GM12878 (cell line): ENCODE measurements at regions not wholly inside any gene's neighbourhood (a gene's known extent, or its start where the extent isn't known, plus 50 kb on each side); places are given as distances from the start of the nearest gene placed in this dataset.

Experiments
- ATAC-seq: fragments of 200-7000 bp; cut with Tn5 transposase; 3 replicates; pipeline ENCODE4 v1.9.1; 2020; ENCODE audit warnings: mild to moderate bottlenecking, moderate library complexity
- BruUV-seq: library from RNA; stranded (reverse); fragments of 400-500 nt; replicated peaks from 2 replicates; lab custom pipeline; 2021; lab: Mats Ljungman, UMichigan
- CTCF ChIA-PET: fragments of 300-600 bp; sonication (Branson Sonifier 250); formaldehyde crosslinking; extraction: SDS; loops from one replicate; lab custom pipeline; 2021; ENCODE audit warnings: inconsistent platforms; lab: Yijun Ruan, JAX
- POLR2A ChIA-PET: fragments of 350-600 bp; formaldehyde crosslinking; extraction: SDS; loops from one replicate; lab custom pipeline; 2021; ENCODE audit warnings: inconsistent platforms; lab: Charles Lee
- RAD21 ChIA-PET: fragments of 300-600 bp; sonication (Branson Sonifier 250); formaldehyde crosslinking; loops from one replicate; lab custom pipeline; 2023; ENCODE audit warnings: antibody characterized with exemption; ENCODE audit not compliant: unreplicated experiment; lab: Charles Lee
- SMC1A ChIA-PET: fragments of 300-600 bp; sonication (Branson Sonifier 250); formaldehyde crosslinking; loops from one replicate; lab custom pipeline; 2023; ENCODE audit not compliant: unreplicated experiment, uncharacterized antibody; lab: Charles Lee
- DNase-seq: peaks from one replicate; pipeline ENCODE4 v3.0.0-alpha.2; 2011; ENCODE audit warnings: low read depth, low spot score
- FAIRE-seq: peaks from 3 replicates; lab custom pipeline; 2011; peaks lifted over from hg19 to GRCh38; lab: Jason Lieb, UNC
- H2AFZ ChIP-seq: 2 replicates; pipeline ENCODE4 v1.6.0; 2011; ENCODE audit warnings: low read depth, low read length, control low read depth; ENCODE audit not compliant: control insufficient read depth
- H3K27ac ChIP-seq: 2 replicates; pipeline ENCODE4 v1.5.1; 2011; ENCODE audit warnings: control low read depth; ENCODE audit not compliant: control insufficient read depth, insufficient read depth
- H3K27me3 ChIP-seq, 2 experiments: replicated peaks in 1 of 2; 2 replicates each; pipeline versions ENCODE4 v1.6.0 to v1.6.1; 2011; ENCODE audit warnings: low read length in 1 of 2; ENCODE audit not compliant: control insufficient read depth in 2 of 2, insufficient read depth in 2 of 2
- H3K36me3 ChIP-seq, 2 experiments: 2 replicates each; pipeline ENCODE4 v1.5.1; 2011; ENCODE audit warnings: low read length in 1 of 2; ENCODE audit not compliant: control insufficient read depth in 2 of 2, insufficient read depth in 2 of 2
- H3K4me1 ChIP-seq: 2 replicates; pipeline ENCODE4 v1.6.1; 2011; ENCODE audit warnings: mild to moderate bottlenecking, low read length, moderate library complexity, mixed read lengths; ENCODE audit not compliant: control insufficient read depth, insufficient read depth
- H3K4me2 ChIP-seq: 2 replicates; pipeline ENCODE4 v1.6.0; 2011; ENCODE audit warnings: control low read depth; ENCODE audit not compliant: control insufficient read depth, insufficient read depth
- H3K4me3 ChIP-seq: fragments of 200-600 bp; sonication (generic); 2 replicates; pipeline ENCODE4 v1.5.1; 2016
- H3K79me2 ChIP-seq: 2 replicates; pipeline ENCODE4 v1.6.0; 2011; ENCODE audit warnings: low read length; ENCODE audit not compliant: control insufficient read depth, insufficient read depth
- H3K9ac ChIP-seq: 2 replicates; pipeline ENCODE4 v1.8.0; 2011; ENCODE audit warnings: low read length, control low read depth, mixed read lengths; ENCODE audit not compliant: control insufficient read depth, insufficient read depth
- H3K9me3 ChIP-seq: replicated peaks from 3 replicates; pipeline ENCODE4 v1.5.1; 2011; ENCODE audit warnings: mild to moderate bottlenecking, low read length; ENCODE audit not compliant: control insufficient read depth, insufficient read depth
- H4K20me1 ChIP-seq: 2 replicates; pipeline ENCODE4 v1.6.0; 2011; ENCODE audit not compliant: control insufficient read depth, insufficient read depth
- ASH2L ChIP-seq: fragments of 300-600, 200-600 bp; sonication (generic); IDR thresholded peaks from 2 replicates; pipeline ENCODE4 v1.6.1; 2017; ENCODE audit warnings: low read depth, mild to moderate bottlenecking, borderline replicate concordance
- BRCA1 ChIP-seq: IDR thresholded peaks from 2 replicates; pipeline ENCODE4 v1.6.1; 2011; ENCODE audit warnings: low read depth, low read length, improper control_type of control experiment
- CREB1 ChIP-seq: IDR thresholded peaks from 2 replicates; pipeline ENCODE4 v1.6.1; 2012; ENCODE audit warnings: low read depth, mild to moderate bottlenecking, inconsistent platforms
- GABPA ChIP-seq: IDR thresholded peaks from 2 replicates; pipeline ENCODE4 v1.6.1; 2014; ENCODE audit warnings: antibody characterized with exemption, low read depth, mild to moderate bottlenecking, inconsistent platforms
- HCFC1 ChIP-seq: fragments of 150-350 bp; IDR thresholded peaks from 2 replicates; pipeline ENCODE4 v1.6.1; 2014; ENCODE audit warnings: low read length
- KLF5 ChIP-seq: fragments of 450-650 bp; IDR thresholded peaks from 2 replicates; pipeline ENCODE4 v1.6.1; 2014; ENCODE audit warnings: mild to moderate bottlenecking; ENCODE audit not compliant: partially characterized antibody
- MYB ChIP-seq: fragments of 150-350 bp; IDR thresholded peaks from 2 replicates; pipeline ENCODE4 v1.6.1; 2014; ENCODE audit warnings: mild to moderate bottlenecking, low read depth, low read length, borderline replicate concordance
- MYC ChIP-seq: IDR thresholded peaks from 2 replicates; pipeline ENCODE4 v1.6.1; 2011; ENCODE audit warnings: mild to moderate bottlenecking, low read length, moderate library complexity, inconsistent platforms; ENCODE audit not compliant: insufficient read depth, insufficient replicate concordance, insufficient read length, severe bottlenecking
- NBN ChIP-seq: fragments of 450-650 bp; IDR thresholded peaks from 2 replicates; pipeline ENCODE4 v1.6.1; 2016
- NFXL1 ChIP-seq: fragments of 450-650 bp; IDR thresholded peaks from 2 replicates; pipeline ENCODE4 v1.6.1; 2017; ENCODE audit warnings: antibody characterized with exemption, mild to moderate bottlenecking, borderline replicate concordance
- SMAD5 ChIP-seq: IDR thresholded peaks from 2 replicates; pipeline ENCODE4 v1.6.1; 2016; ENCODE audit warnings: antibody characterized with exemption, low read depth
- SMARCA5 ChIP-seq: fragments of 450-650 bp; IDR thresholded peaks from 2 replicates; pipeline ENCODE4 v1.6.1; 2017; ENCODE audit warnings: mild to moderate bottlenecking
- SMC3 ChIP-seq: IDR thresholded peaks from 2 replicates; pipeline ENCODE4 v1.6.1; 2011; ENCODE audit warnings: low read length, improper control_type of control experiment, borderline replicate concordance
- SREBF1 ChIP-seq: IDR thresholded peaks from 2 replicates; pipeline ENCODE4 v1.6.1; 2012; ENCODE audit warnings: mild to moderate bottlenecking, low read length
- STAT3 ChIP-seq: IDR thresholded peaks from 2 replicates; pipeline ENCODE4 v1.6.1; 2011; ENCODE audit warnings: low read depth, low read length, improper control_type of control experiment
- TARDBP ChIP-seq: IDR thresholded peaks from 2 replicates; pipeline ENCODE4 v1.6.1; 2016; ENCODE audit warnings: borderline replicate concordance
- TCF12 ChIP-seq: IDR thresholded peaks from 2 replicates; pipeline ENCODE4 v1.6.1; 2011; ENCODE audit warnings: low read depth, mild to moderate bottlenecking, low read length
- WGBS: methylation state at CpG from one replicate; pipeline ENCODE4 v1.1.6; 2016; ENCODE audit warnings: low lambda C conversion rate; ENCODE audit not compliant: insufficient replicate concordance, insufficient coverage; ENCODE audit errors: missing lambda C conversion rate; 5-methylcytosine and 5-hydroxymethylcytosine counted together
- in situ Hi-C: fragments of 300-500 bp; cut with MboI; formaldehyde crosslinking; loops from 9 replicates; pipeline ENCODE4 v1.14.3; 2018; ENCODE audit warnings: mixed read lengths
- intact Hi-C: fragments of 100-400 bp; cut with micrococcal nuclease; formaldehyde crosslinking; loops from one replicate; pipeline ENCODE4 v1.14.2; 2022; ENCODE audit not compliant: unreplicated experiment
- TF ChIP-seq, protein P1 (sequence below): fragments of 450-650 bp; IDR thresholded peaks from 2 replicates; pipeline ENCODE4 v1.6.1; 2018; ENCODE audit warnings: borderline replicate concordance, mild to moderate bottlenecking; ENCODE audit not compliant: partially characterized antibody
- TF ChIP-seq, protein P2 (sequence below): IDR thresholded peaks from 2 replicates; pipeline ENCODE4 v1.6.1; 2011; ENCODE audit warnings: borderline replicate concordance, low read depth, mild to moderate bottlenecking, moderate library complexity, low read length; ENCODE audit not compliant: insufficient read depth, poor library complexity, severe bottlenecking
- TF ChIP-seq, protein P3 (sequence below): fragments of 450-650 bp; IDR thresholded peaks from 2 replicates; pipeline ENCODE4 v1.6.1; 2017; ENCODE audit warnings: mild to moderate bottlenecking, moderate library complexity

DNA sequence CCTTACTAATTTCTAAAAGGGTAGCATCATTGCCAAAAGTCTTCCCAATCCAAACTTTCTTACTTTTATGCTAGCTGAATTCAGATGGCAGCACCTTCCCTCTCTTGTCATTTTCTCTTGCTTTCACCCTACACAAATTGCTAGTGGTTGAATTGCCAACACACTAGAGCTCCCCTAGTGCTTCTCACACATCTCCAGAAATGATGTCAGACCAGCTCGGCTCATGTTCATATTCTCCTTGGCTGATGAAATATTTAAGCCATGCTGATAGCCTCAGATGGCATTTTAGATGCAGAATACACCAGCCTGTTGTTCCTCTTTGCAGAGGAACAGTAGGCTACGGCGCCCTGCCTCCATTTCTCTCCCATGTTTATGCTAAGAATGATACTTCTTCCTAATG is 256.9 kb downstream of the PTBP2 start:
- in situ Hi-C loops (no loop called here), intact Hi-C loops (no loop called here)
- ChIA-PET SMC1A (interaction anchor here (0.6 to 1.6 kb wide), 3 partner anchors 11 to 546 kb away, joined by 3 to 4 read pairs (median 3); no protein-coding TSS in a partner anchor), CTCF (interaction anchor here (1.3 kb wide), 1 partner anchor 13 kb away, joined by 5 read pairs; no protein-coding TSS in a partner anchor), POLR2A (interaction anchor here (0.5 kb wide), 1 partner anchor 58 kb away, joined by 9 read pairs; no protein-coding TSS in a partner anchor), RAD21 (no interaction called here)
- no peaks in the 10 kb centered on the region for H3K79me2 ChIP-seq
- no peaks in the 10 kb centered on the region for H3K9me3 ChIP-seq
- no peak overlapping the region for H3K4me3 ChIP-seq
- TF ChIP-seq, protein P1, sequence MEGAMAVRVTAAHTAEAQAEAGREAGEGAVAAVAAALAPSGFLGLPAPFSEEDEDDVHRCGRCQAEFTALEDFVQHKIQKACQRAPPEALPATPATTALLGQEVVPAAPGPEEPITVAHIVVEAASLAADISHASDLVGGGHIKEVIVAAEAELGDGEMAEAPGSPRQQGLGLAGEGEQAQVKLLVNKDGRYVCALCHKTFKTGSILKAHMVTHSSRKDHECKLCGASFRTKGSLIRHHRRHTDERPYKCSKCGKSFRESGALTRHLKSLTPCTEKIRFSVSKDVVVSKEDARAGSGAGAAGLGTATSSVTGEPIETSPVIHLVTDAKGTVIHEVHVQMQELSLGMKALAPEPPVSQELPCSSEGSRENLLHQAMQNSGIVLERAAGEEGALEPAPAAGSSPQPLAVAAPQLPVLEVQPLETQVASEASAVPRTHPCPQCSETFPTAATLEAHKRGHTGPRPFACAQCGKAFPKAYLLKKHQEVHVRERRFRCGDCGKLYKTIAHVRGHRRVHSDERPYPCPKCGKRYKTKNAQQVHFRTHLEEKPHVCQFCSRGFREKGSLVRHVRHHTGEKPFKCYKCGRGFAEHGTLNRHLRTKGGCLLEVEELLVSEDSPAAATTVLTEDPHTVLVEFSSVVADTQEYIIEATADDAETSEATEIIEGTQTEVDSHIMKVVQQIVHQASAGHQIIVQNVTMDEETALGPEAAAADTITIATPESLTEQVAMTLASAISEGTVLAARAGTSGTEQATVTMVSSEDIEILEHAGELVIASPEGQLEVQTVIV, result no peak
- TF ChIP-seq NBN (no peak), TARDBP (no peak), SMC3 (no peak), SMARCA5 (no peak), SMAD5 (no peak), CREB1 (no peak), STAT3 (no peak), MYC (no peak), TCF12 (no peak), ASH2L (no peak), BRCA1 (no peak), GABPA (no peak), SREBF1 (no peak), NFXL1 (no peak), KLF5 (no peak), HCFC1 (no peak), MYB (no peak)
- TF ChIP-seq, protein P2, sequence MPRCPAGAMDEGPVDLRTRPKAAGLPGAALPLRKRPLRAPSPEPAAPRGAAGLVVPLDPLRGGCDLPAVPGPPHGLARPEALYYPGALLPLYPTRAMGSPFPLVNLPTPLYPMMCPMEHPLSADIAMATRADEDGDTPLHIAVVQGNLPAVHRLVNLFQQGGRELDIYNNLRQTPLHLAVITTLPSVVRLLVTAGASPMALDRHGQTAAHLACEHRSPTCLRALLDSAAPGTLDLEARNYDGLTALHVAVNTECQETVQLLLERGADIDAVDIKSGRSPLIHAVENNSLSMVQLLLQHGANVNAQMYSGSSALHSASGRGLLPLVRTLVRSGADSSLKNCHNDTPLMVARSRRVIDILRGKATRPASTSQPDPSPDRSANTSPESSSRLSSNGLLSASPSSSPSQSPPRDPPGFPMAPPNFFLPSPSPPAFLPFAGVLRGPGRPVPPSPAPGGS, result no peak
- TF ChIP-seq, protein P3, sequence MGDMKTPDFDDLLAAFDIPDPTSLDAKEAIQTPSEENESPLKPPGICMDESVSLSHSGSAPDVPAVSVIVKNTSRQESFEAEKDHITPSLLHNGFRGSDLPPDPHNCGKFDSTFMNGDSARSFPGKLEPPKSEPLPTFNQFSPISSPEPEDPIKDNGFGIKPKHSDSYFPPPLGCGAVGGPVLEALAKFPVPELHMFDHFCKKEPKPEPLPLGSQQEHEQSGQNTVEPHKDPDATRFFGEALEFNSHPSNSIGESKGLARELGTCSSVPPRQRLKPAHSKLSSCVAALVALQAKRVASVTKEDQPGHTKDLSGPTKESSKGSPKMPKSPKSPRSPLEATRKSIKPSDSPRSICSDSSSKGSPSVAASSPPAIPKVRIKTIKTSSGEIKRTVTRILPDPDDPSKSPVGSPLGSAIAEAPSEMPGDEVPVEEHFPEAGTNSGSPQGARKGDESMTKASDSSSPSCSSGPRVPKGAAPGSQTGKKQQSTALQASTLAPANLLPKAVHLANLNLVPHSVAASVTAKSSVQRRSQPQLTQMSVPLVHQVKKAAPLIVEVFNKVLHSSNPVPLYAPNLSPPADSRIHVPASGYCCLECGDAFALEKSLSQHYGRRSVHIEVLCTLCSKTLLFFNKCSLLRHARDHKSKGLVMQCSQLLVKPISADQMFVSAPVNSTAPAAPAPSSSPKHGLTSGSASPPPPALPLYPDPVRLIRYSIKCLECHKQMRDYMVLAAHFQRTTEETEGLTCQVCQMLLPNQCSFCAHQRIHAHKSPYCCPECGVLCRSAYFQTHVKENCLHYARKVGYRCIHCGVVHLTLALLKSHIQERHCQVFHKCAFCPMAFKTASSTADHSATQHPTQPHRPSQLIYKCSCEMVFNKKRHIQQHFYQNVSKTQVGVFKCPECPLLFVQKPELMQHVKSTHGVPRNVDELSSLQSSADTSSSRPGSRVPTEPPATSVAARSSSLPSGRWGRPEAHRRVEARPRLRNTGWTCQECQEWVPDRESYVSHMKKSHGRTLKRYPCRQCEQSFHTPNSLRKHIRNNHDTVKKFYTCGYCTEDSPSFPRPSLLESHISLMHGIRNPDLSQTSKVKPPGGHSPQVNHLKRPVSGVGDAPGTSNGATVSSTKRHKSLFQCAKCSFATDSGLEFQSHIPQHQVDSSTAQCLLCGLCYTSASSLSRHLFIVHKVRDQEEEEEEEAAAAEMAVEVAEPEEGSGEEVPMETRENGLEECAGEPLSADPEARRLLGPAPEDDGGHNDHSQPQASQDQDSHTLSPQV, result no peak
- BruUV-seq, result no TSS peak
- H3K4me1 ChIP-seq, result no peaks in the 10 kb centered on the region
- ATAC-seq, result no peak
- 60% methylated on average over 3 of the region's 3 CpGs for WGBS
- H4K20me1 ChIP-seq, result no peaks in the 10 kb centered on the region
- no peaks in the 10 kb centered on the region for H3K36me3 ChIP-seq
- H3K27ac ChIP-seq, result no peak overlapping the region
- no peaks in the 10 kb centered on the region for H3K27me3 ChIP-seq
- no peak for DNase-seq
- no peak overlapping the region for H3K9ac ChIP-seq
- no peak for FAIRE-seq
- no peak overlapping the region for H3K4me2 ChIP-seq
- no peak overlapping the region for H2AFZ ChIP-seq
